ENCODE measurements at regions not wholly inside any gene's neighbourhood (a gene's known extent, or its start where the extent isn't known, plus 50 kb on each side); places are given as distances from the start of the nearest gene placed in this dataset.

DNA sequence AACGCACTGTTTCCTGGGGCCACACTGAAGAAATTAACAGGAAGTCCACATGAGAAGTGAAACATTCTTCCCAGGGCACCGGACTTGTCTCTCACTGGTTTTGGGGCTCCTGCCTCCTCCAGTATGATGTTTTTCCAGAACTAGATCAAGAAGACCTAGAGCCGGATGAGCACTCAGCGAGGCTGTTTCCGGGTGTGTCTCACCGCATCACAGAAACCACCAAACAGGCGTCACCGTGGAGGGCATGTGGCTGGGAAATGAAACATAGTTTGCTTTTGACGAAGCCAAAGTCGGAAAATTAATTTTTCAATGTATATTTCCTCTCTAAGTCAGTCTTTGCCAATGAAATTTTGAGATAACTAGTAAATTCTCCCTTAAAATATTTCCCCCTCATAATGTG lies 314.0 kb upstream of the SALL3 start:
- TF ChIP-seq, protein P1, sequence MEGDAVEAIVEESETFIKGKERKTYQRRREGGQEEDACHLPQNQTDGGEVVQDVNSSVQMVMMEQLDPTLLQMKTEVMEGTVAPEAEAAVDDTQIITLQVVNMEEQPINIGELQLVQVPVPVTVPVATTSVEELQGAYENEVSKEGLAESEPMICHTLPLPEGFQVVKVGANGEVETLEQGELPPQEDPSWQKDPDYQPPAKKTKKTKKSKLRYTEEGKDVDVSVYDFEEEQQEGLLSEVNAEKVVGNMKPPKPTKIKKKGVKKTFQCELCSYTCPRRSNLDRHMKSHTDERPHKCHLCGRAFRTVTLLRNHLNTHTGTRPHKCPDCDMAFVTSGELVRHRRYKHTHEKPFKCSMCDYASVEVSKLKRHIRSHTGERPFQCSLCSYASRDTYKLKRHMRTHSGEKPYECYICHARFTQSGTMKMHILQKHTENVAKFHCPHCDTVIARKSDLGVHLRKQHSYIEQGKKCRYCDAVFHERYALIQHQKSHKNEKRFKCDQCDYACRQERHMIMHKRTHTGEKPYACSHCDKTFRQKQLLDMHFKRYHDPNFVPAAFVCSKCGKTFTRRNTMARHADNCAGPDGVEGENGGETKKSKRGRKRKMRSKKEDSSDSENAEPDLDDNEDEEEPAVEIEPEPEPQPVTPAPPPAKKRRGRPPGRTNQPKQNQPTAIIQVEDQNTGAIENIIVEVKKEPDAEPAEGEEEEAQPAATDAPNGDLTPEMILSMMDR (IDR thresholded peaks at IDR 0.05; ENCODE audit: low read depth, low read length, poor library complexity, severe bottlenecking): no peak
- no peak for TF ChIP-seq EZH2phosphoT487 (IDR thresholded peaks at IDR 0.05; ENCODE audit: borderline replicate concordance, low read length)
